Smooth muscle cell (in vitro differentiated cells): ENCODE measurements at regions not wholly inside any gene's neighbourhood (a gene's known extent, or its start where the extent isn't known, plus 50 kb on each side); places are given as distances from the start of the nearest gene placed in this dataset.

Experiments used
- DNase-seq: peaks from one replicate; lab custom pipeline; 2025; ENCODE audit not compliant: unreplicated experiment; lab: John Stamatoyannopoulos, UW
- H2AFZ ChIP-seq: fragments of 200-600 bp; sonication (generic); 2 replicates; pipeline ENCODE4 v1.6.0; 2016; ENCODE audit warnings: antibody characterized with exemption, low read depth, mild to moderate bottlenecking
- H3F3A ChIP-seq: fragments of 200-600 bp; sonication (generic); 2 replicates; pipeline ENCODE4 v1.6.0; 2017; ENCODE audit warnings: antibody characterized with exemption, low read depth
- H3K27ac ChIP-seq: fragments of 200-600 bp; sonication (generic); 2 replicates; pipeline ENCODE4 v1.5.1; 2016; ENCODE audit warnings: low read depth, mild to moderate bottlenecking
- H3K27me3 ChIP-seq: fragments of 200-600 bp; sonication (generic); 2 replicates; pipeline ENCODE4 v1.6.1; 2016; ENCODE audit warnings: low read depth, mild to moderate bottlenecking
- H3K36me3 ChIP-seq: fragments of 200-600 bp; sonication (generic); 2 replicates; pipeline ENCODE4 v1.5.1; 2016; ENCODE audit warnings: low read depth
- H3K4me1 ChIP-seq: fragments of 200-600 bp; sonication (generic); 2 replicates; pipeline ENCODE4 v1.5.1; 2016; ENCODE audit warnings: low read depth
- H3K4me2 ChIP-seq: fragments of 200-600 bp; sonication (generic); 2 replicates; pipeline ENCODE4 v1.6.0; 2016; ENCODE audit warnings: mild to moderate bottlenecking
- H3K4me3 ChIP-seq: fragments of 200-600 bp; sonication (generic); 2 replicates; pipeline ENCODE4 v1.5.1; 2016; ENCODE audit warnings: mild to moderate bottlenecking
- H3K79me2 ChIP-seq: fragments of 200-600 bp; sonication (generic); 2 replicates; pipeline ENCODE4 v1.6.0; 2016; ENCODE audit warnings: low read depth, mild to moderate bottlenecking
- H3K9ac ChIP-seq: fragments of 200-600 bp; sonication (generic); 2 replicates; pipeline ENCODE4 v1.6.0; 2016; ENCODE audit warnings: low read depth
- H3K9me3 ChIP-seq: fragments of 200-600 bp; sonication (generic); replicated peaks from 2 replicates; pipeline ENCODE4 v1.5.1; 2016; ENCODE audit warnings: low read depth
- H4K20me1 ChIP-seq: fragments of 200-600 bp; sonication (generic); 2 replicates; pipeline ENCODE4 v1.6.0; 2016; ENCODE audit warnings: low read depth
- WGBS: methylation state at CpG from one replicate; pipeline ENCODE4 v1.1.7; 2016; ENCODE audit warnings: low lambda C conversion rate; 5-methylcytosine and 5-hydroxymethylcytosine counted together
- TF ChIP-seq, protein P1 (sequence below): fragments of 200-600 bp; sonication (generic); IDR thresholded peaks from 2 replicates; pipeline ENCODE4 v1.5.1; 2017; ENCODE audit warnings: borderline replicate concordance, mild to moderate bottlenecking, antibody characterized with exemption; ENCODE audit not compliant: insufficient read depth, poor library complexity, severe bottlenecking

DNA sequence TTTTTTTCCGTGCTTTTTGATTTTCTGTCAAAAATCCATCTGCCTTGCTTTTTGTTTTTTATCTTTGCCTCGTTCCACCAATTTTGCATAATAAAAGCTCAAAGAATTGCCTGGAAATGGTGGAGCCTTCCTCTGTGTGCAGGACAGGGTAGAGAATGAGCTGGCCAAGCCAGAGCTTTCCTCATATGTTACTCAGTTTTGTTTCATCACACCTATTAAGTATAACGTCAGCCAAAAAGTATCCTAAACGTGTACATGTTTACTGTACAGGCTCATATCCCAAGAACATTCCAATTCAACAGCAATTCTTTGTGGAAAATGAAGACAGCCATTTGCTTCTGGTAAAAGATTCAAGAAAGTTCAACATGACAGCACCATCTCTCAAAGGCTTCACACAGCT lies 191.2 kb upstream of the LMNTD1 start:
- Histone ChIP-seq H3K4me2 (no peak overlapping the region), H3K79me2 (no peaks in the 10 kb centered on the region), H3K27ac (no peak overlapping the region), H3K36me3 (no peaks in the 10 kb centered on the region), H3K27me3 (no peaks in the 10 kb centered on the region), H3F3A (peaks cover 9% of the 10 kb centered on the region), H3K4me1 (peaks cover 3% of the 10 kb centered on the region), H3K9me3 (no peaks in the 10 kb centered on the region), H2AFZ (peak overlapping the region; percentile 56), H4K20me1 (no peaks in the 10 kb centered on the region), H3K4me3 (no peak overlapping the region), H3K9ac (no peak overlapping the region)
- TF ChIP-seq, protein P1, sequence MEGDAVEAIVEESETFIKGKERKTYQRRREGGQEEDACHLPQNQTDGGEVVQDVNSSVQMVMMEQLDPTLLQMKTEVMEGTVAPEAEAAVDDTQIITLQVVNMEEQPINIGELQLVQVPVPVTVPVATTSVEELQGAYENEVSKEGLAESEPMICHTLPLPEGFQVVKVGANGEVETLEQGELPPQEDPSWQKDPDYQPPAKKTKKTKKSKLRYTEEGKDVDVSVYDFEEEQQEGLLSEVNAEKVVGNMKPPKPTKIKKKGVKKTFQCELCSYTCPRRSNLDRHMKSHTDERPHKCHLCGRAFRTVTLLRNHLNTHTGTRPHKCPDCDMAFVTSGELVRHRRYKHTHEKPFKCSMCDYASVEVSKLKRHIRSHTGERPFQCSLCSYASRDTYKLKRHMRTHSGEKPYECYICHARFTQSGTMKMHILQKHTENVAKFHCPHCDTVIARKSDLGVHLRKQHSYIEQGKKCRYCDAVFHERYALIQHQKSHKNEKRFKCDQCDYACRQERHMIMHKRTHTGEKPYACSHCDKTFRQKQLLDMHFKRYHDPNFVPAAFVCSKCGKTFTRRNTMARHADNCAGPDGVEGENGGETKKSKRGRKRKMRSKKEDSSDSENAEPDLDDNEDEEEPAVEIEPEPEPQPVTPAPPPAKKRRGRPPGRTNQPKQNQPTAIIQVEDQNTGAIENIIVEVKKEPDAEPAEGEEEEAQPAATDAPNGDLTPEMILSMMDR: no peak
- no peak for DNase-seq
- 65% methylated on average over 4 of the region's 4 CpGs for WGBS

DNA sequence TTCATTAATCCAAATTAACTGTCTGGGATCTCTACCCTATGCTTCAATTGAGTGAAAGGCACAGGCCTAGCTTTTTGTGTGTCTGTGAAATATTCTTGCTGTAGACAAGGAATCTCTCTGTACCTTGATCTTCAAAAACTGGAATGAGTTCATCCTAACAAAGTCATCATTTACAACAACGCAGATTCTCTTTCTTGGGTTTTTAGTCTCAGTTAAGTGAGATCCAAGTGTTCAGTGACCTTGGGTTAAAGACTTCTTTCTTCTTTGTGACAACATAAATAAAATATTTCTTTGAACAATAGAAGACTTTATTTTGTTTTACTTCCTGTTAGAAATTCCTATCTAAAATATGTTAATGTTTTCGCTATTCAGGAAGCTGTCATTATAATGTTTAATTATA lies 192.2 kb upstream of the LMNTD1 start:
- Histone ChIP-seq H3F3A (peaks cover 9% of the 10 kb centered on the region), H4K20me1 (no peaks in the 10 kb centered on the region), H3K4me1 (peaks cover 3% of the 10 kb centered on the region), H3K4me2 (no peak overlapping the region), H3K27ac (no peak overlapping the region), H3K36me3 (no peaks in the 10 kb centered on the region), H3K9me3 (no peaks in the 10 kb centered on the region), H3K79me2 (no peaks in the 10 kb centered on the region), H3K9ac (no peak overlapping the region), H2AFZ (no peak overlapping the region), H3K4me3 (no peak overlapping the region), H3K27me3 (no peaks in the 10 kb centered on the region)
- no peak for DNase-seq
- TF ChIP-seq, protein P1: no peak
- WGBS: 98% methylated on average over 2 of the region's 2 CpGs

DNA sequence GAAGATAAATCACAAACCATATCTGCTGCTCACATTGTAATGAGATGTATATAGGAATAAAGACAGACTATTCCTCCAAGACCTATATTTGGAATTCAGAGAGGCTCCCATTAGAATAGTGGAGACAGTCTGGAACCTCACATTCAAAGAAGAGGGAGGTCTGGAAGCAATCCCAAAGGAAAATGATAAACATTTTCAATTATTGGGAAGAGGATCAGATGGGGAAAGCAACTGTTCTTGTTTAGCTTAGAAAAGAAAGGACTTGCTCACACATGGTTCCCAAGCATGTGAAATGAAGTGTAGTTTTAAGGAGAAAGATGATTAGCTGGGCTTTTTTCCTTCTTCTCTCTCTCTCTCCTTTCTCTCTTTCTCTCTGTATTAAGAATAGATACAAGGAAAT lies 193.0 kb upstream of the LMNTD1 start:
- no peak overlapping the region for H3K27ac ChIP-seq
- H3K4me1 ChIP-seq: peaks cover 3% of the 10 kb centered on the region
- H3K4me2 ChIP-seq: no peak overlapping the region
- TF ChIP-seq, protein P1: no peak
- H3K27me3 ChIP-seq: no peaks in the 10 kb centered on the region
- H3K4me3 ChIP-seq: no peak overlapping the region
- peak overlapping the region; percentile 86 for H2AFZ ChIP-seq
- no peak overlapping the region for H3K9ac ChIP-seq
- no peaks in the 10 kb centered on the region for H3K36me3 ChIP-seq
- DNase-seq: no peak
- H3K79me2 ChIP-seq: no peaks in the 10 kb centered on the region
- H3K9me3 ChIP-seq: no peaks in the 10 kb centered on the region
- no peaks in the 10 kb centered on the region for H4K20me1 ChIP-seq
- H3F3A ChIP-seq: peaks cover 9% of the 10 kb centered on the region

DNA sequence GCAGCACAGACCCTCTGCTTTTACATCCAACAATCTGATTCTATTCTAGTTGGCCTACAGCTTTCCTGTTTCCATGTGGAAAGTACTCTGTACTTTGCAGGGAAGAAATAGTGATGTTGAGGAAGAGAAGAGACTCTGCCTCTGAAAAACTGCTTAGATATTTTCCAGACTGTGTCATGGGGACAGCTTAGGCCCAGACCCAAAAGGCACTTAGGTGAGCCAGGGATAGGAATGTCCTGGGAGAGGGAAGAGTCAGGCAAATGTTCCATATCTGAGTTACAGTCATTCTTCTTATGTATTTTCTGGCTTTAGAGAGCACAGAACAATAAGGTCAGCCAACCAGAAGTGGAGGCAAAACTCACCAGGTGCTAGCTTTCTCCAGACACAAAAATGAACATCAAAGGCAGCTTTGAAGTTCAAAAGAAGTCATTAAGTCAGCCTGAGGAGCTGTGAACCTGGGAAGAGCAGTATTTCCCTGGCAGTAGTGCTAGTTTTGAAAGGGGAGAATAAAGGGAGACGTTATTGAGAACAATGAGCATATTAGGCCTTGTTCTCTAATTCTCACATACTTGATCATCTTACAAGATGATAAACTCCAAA lies 199.7 kb upstream of the LMNTD1 start:
- H4K20me1 ChIP-seq: no peaks in the 10 kb centered on the region
- H3K36me3 ChIP-seq: no peaks in the 10 kb centered on the region
- no peak overlapping the region for H2AFZ ChIP-seq
- H3K9me3 ChIP-seq: no peaks in the 10 kb centered on the region
- no peaks in the 10 kb centered on the region for H3K79me2 ChIP-seq
- H3K4me3 ChIP-seq: no peak overlapping the region
- peaks cover 4% of the 10 kb centered on the region for H3K4me1 ChIP-seq
- TF ChIP-seq, protein P1: no peak
- H3K27me3 ChIP-seq: no peaks in the 10 kb centered on the region
- no peak overlapping the region for H3K27ac ChIP-seq
- H3K9ac ChIP-seq: no peak overlapping the region
- DNase-seq: no peak
- no peak overlapping the region for H3K4me2 ChIP-seq
- 59% methylated on average over 1 of the region's 1 CpG for WGBS
- peaks cover 8% of the 10 kb centered on the region for H3F3A ChIP-seq
